MM.1S (cell line): ENCODE measurements at regions not wholly inside any gene's neighbourhood (a gene's known extent, or its start where the extent isn't known, plus 50 kb on each side); places are given as distances from the start of the nearest gene placed in this dataset.

Experiments
- CTCF ChIP-seq: fragments of 300-600 bp; sonication (generic); IDR thresholded peaks from 2 replicates; pipeline ENCODE4 v1.5.1; 2016; ENCODE audit warnings: antibody characterized with exemption, low read length, mixed read lengths
- EZH2 ChIP-seq: fragments of 300-600 bp; sonication (generic); optimal IDR thresholded peaks from 2 replicates; pipeline ENCODE3; 2017; ENCODE audit warnings: low read depth, mild to moderate bottlenecking, antibody characterized with exemption, low read length, mixed read lengths

GRCh38 chr9:75602060-75602459 lies 288.4 kb upstream of the PCSK5 start:
- TF ChIP-seq EZH2 (no peak), CTCF (no peak)
